ENCODE measurements at regions not wholly inside any gene's neighbourhood (a gene's known extent, or its start where the extent isn't known, plus 50 kb on each side); places are given as distances from the start of the nearest gene placed in this dataset.

DNA sequence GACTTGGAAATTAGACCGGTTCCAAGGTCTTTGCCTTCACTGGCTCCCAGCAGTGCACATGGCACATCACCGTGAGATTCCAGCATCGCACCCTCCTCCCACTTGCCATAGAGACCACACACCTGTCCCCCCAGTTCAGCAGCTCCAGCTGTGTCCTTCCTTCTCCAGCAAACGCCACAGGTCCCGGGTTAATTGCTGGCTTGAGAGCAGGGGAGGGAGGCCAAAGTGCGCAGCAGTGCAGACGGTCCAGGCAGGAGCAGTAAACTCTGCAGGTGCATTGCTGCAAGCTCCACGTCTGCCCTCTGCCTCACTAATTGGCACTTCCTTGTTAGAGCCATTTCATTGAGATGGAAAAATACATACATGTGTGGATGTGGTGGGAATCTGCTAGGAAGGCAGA, 65.3 kb downstream of the KLHDC7A start:
- no peak for TF ChIP-seq POLR2A (IDR thresholded peaks at IDR 0.05)
- TF ChIP-seq, protein P1, sequence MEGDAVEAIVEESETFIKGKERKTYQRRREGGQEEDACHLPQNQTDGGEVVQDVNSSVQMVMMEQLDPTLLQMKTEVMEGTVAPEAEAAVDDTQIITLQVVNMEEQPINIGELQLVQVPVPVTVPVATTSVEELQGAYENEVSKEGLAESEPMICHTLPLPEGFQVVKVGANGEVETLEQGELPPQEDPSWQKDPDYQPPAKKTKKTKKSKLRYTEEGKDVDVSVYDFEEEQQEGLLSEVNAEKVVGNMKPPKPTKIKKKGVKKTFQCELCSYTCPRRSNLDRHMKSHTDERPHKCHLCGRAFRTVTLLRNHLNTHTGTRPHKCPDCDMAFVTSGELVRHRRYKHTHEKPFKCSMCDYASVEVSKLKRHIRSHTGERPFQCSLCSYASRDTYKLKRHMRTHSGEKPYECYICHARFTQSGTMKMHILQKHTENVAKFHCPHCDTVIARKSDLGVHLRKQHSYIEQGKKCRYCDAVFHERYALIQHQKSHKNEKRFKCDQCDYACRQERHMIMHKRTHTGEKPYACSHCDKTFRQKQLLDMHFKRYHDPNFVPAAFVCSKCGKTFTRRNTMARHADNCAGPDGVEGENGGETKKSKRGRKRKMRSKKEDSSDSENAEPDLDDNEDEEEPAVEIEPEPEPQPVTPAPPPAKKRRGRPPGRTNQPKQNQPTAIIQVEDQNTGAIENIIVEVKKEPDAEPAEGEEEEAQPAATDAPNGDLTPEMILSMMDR (IDR thresholded peaks at IDR 0.05) = no peak
- TF ChIP-seq POLR2AphosphoS5 (IDR thresholded peaks at IDR 0.05) = no peak
- no peak for TF ChIP-seq EP300 (IDR thresholded peaks at IDR 0.05)

Measured in suprapubic skin (tissue), 4 donors.